ENCODE measurements at regions not wholly inside any gene's neighbourhood (a gene's known extent, or its start where the extent isn't known, plus 50 kb on each side); places are given as distances from the start of the nearest gene placed in this dataset.
A peak's percentile ranks its signal among the peaks of the same experiment; 100 is the strongest.

- H3K9me3 Mint-ChIP-seq: no peaks in the 10 kb centered on the region
- TF ChIP-seq, protein P1, sequence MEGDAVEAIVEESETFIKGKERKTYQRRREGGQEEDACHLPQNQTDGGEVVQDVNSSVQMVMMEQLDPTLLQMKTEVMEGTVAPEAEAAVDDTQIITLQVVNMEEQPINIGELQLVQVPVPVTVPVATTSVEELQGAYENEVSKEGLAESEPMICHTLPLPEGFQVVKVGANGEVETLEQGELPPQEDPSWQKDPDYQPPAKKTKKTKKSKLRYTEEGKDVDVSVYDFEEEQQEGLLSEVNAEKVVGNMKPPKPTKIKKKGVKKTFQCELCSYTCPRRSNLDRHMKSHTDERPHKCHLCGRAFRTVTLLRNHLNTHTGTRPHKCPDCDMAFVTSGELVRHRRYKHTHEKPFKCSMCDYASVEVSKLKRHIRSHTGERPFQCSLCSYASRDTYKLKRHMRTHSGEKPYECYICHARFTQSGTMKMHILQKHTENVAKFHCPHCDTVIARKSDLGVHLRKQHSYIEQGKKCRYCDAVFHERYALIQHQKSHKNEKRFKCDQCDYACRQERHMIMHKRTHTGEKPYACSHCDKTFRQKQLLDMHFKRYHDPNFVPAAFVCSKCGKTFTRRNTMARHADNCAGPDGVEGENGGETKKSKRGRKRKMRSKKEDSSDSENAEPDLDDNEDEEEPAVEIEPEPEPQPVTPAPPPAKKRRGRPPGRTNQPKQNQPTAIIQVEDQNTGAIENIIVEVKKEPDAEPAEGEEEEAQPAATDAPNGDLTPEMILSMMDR (conservative IDR thresholded peaks at IDR 0.05): no peak
- H3K9ac ChIP-seq (ENCODE audit: extremely low read depth, low read length, poor library complexity, severe bottlenecking): no peak overlapping the region
- H3K27ac Mint-ChIP-seq: no peak overlapping the region
- H3K27me3 Mint-ChIP-seq (ENCODE audit: insufficient read depth): peaks cover 2% of the 10 kb centered on the region
- no peak overlapping the region for H3K4me3 Mint-ChIP-seq
- H3K27ac ChIP-seq (ENCODE audit: low read depth, low read length): no peak overlapping the region
- H3K9me3 ChIP-seq (ENCODE audit: control insufficient read depth, low read length): no peaks in the 10 kb centered on the region
- no peak overlapping the region for H3K4me3 ChIP-seq (ENCODE audit: low read length)
- H3K4me1 ChIP-seq (ENCODE audit: control insufficient read depth, insufficient read depth, low read length): no peaks in the 10 kb centered on the region
- no peak for DNase-seq
- WGBS, 2 experiments (ENCODE audit: insufficient coverage in 1 of 2, insufficient read length in 1 of 2): 93 to 97% methylated on average over 3 of the region's 3 CpGs
- no peaks in the 10 kb centered on the region for H3K36me3 ChIP-seq (ENCODE audit: control insufficient read depth, insufficient read depth, low read length)
- no peaks in the 10 kb centered on the region for H3K27me3 ChIP-seq (ENCODE audit: control insufficient read depth, insufficient read depth, low read length, poor library complexity, severe bottlenecking)
- no peaks in the 10 kb centered on the region for H3K36me3 Mint-ChIP-seq (ENCODE audit: low read depth)
- no peaks in the 10 kb centered on the region for H3K4me1 Mint-ChIP-seq
These were observed 71.6 kb upstream of the NUDT7 start for GRCh38 chr16:77650761-77651160.

DNA sequence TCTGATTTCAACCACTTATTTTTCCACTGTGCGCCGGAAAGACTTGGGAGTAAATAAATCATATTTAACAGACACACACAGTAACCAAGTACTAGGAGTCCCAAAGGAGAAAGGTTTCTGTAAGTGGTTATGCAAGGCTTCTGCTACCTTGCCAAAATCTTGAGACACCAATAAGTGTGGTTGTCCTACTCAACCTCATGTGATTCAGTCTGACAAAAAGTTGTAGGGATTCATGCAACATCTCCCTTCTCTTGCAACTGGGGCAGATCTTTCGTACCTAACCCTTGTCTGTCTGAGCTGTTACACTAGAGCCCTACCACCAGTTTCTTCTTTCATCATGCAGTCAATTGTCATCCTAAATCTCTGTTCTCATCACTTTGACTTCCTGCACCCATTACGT lies 69.9 kb upstream of the NUDT7 start:
- Mint-ChIP-seq H3K27ac (no peak overlapping the region), H3K27me3 (ENCODE audit: insufficient read depth) (peaks cover 2% of the 10 kb centered on the region), H3K4me3 (no peak overlapping the region), H3K36me3 (ENCODE audit: low read depth) (no peaks in the 10 kb centered on the region), H3K4me1 (no peaks in the 10 kb centered on the region), H3K9me3 (peaks cover 6% of the 10 kb centered on the region)
- H3K27ac ChIP-seq (ENCODE audit: low read depth, low read length): no peak overlapping the region
- no peak overlapping the region for H3K4me3 ChIP-seq (ENCODE audit: low read length)
- no peaks in the 10 kb centered on the region for H3K27me3 ChIP-seq (ENCODE audit: control insufficient read depth, insufficient read depth, low read length, poor library complexity, severe bottlenecking)
- 99 to 100% methylated on average over 1 to 4 of the region's 4 CpGs for WGBS, 2 experiments (ENCODE audit: insufficient coverage in 1 of 2, insufficient read length in 1 of 2)
- peaks cover 6% of the 10 kb centered on the region for H3K9me3 ChIP-seq (ENCODE audit: control insufficient read depth, low read length)
- no peak overlapping the region for H3K9ac ChIP-seq (ENCODE audit: extremely low read depth, low read length, poor library complexity, severe bottlenecking)
- H3K4me1 ChIP-seq (ENCODE audit: control insufficient read depth, insufficient read depth, low read length): no peaks in the 10 kb centered on the region
- DNase-seq: no peak
- TF ChIP-seq, protein P1 (conservative IDR thresholded peaks at IDR 0.05): no peak
- no peaks in the 10 kb centered on the region for H3K36me3 ChIP-seq (ENCODE audit: control insufficient read depth, insufficient read depth, low read length)

- peaks cover 6% of the 10 kb centered on the region for H3K9me3 ChIP-seq (ENCODE audit: control insufficient read depth, low read length)
- H3K27me3 ChIP-seq (ENCODE audit: control insufficient read depth, insufficient read depth, low read length, poor library complexity, severe bottlenecking): no peaks in the 10 kb centered on the region
- no peak overlapping the region for H3K27ac ChIP-seq (ENCODE audit: low read depth, low read length)
- H3K4me1 ChIP-seq (ENCODE audit: control insufficient read depth, insufficient read depth, low read length): no peaks in the 10 kb centered on the region
- Mint-ChIP-seq H3K27ac (no peak overlapping the region), H3K4me1 (peaks cover 6% of the 10 kb centered on the region), H3K4me3 (no peak overlapping the region), H3K36me3 (ENCODE audit: low read depth) (no peaks in the 10 kb centered on the region), H3K27me3 (ENCODE audit: insufficient read depth) (peaks cover 2% of the 10 kb centered on the region), H3K9me3 (peaks cover 6% of the 10 kb centered on the region)
- no peak overlapping the region for H3K4me3 ChIP-seq (ENCODE audit: low read length)
- no peaks in the 10 kb centered on the region for H3K36me3 ChIP-seq (ENCODE audit: control insufficient read depth, insufficient read depth, low read length)
- H3K9ac ChIP-seq (ENCODE audit: extremely low read depth, low read length, poor library complexity, severe bottlenecking): no peak overlapping the region
- 89 to 94% methylated on average over 4 to 6 of the region's 6 CpGs for WGBS, 2 experiments (ENCODE audit: insufficient coverage in 1 of 2, insufficient read length in 1 of 2)
- peak; percentile 73 for DNase-seq
- TF ChIP-seq, protein P1 (conservative IDR thresholded peaks at IDR 0.05): peak; percentile 51
These were observed 65.3 kb upstream of the NUDT7 start for GRCh38 chr16:77657016-77657415.
